HG03095 (cell line): ENCODE measurements at regions not wholly inside any gene's neighbourhood (a gene's known extent, or its start where the extent isn't known, plus 50 kb on each side); places are given as distances from the start of the nearest gene placed in this dataset.

Experiments
- ATAC-seq: cut with Tn5 transposase; IDR thresholded peaks from one replicate; pipeline ENCODE4 v1.9.1; 2021; ENCODE audit warnings: moderate library complexity; ENCODE audit not compliant: unreplicated experiment

DNA sequence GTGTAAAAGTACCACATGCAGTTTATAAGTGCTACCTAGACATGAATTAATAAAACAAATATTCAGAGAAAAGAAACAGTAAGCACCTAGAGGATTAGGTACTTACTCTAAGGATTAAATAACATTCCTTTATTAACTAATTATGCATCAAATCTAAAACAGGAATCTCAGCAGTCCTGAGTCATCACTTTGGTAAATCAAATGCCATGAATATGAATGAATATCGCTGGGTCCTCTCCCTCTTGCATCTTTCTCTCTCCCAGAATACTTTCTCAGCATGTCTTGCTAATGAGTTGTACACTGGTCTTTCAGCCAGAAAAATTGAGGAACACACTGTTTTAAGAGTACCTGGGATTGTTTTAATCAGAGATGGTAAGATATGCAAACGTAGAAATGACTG lies 225.5 kb upstream of the NFE2L3 start:
- ATAC-seq, result no peak

DNA sequence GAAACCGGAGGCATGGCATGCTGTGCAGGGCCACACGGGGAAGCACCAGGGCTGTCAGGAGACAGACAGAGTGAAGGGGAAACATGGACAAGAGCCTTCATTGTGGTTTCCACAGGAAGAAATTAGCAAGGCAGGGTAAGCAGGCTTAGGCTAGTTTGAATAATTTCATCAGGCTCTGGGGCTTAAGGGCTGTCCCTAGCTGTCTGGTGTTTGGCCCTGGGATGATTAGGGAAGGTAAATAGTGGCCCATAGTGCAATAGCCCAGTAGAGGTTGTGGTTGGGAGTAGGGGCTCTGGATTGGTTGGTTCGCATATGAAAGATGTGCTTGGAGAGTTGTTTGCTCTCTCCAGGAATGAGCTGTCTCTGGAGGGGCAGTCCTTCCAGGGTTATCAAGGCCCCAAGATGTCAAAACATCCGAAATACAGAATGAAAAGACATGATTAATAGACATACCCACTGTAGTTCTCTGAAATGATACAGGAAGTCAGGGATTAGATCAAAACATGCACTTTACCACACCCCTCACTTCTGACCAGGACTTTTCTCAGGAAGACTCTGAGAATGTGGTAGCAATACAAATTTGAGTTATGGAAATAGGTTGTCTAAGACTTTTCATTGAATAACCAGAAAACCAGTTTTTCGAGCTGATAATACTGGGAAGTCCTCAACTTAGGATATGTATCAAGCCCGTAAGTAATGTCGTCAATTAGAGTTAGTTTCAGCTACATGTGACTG lies 224.9 kb upstream of the NFE2L3 start:
- ATAC-seq, result no peak

DNA sequence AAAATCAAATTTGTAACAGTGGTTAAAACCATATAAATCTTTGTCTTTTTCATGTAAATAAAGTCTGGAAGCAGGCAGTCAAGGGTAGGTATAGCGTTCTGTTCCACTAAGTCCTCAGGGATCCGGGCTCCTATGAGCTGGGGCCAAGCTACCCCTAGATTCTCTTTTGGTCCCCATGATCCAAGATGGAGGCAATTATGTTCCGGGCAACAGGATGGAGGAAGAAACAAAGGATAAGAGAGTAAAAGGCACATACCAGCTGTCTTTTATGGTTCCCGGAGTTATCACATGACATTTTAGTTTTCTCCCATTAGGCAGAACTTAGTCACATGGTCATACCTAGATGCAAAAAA lies 224.4 kb upstream of the NFE2L3 start:
- no peak for ATAC-seq

DNA sequence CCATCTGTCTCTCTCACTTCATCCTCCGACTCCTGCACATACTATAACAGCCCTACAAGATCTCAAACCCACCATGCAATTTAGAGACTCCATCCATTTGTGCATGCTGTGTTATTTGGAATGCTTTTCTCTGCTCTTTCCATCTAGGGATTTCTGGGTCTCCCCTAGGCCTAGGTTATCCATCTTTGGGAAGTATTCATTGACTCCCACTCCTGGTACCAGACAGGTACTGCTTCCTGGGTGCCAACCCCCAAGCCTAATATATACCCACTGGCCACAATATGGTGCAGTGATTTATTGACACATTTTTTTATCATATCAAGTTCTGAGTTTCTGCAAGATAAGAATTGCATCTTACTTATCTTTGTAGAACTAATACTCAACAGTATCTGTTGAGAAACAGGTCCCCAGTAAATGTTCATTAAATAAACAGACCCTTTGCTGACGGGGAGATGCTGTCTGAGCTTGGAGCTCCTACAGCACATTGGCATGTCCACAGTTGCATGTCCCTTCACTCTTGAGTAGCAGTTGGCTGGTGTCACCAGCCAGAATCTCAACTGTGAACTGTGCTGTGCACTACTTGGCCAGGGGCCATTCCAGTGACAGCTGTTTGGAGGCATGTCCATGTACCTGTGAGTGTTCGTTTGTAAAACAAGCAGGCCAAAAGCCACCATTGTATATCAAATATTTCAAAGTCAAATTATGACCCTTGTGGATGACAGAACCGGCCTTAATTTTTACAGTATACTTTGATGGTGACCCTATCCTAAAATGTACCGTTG lies 223.3 kb upstream of the NFE2L3 start:
- no peak for ATAC-seq

DNA sequence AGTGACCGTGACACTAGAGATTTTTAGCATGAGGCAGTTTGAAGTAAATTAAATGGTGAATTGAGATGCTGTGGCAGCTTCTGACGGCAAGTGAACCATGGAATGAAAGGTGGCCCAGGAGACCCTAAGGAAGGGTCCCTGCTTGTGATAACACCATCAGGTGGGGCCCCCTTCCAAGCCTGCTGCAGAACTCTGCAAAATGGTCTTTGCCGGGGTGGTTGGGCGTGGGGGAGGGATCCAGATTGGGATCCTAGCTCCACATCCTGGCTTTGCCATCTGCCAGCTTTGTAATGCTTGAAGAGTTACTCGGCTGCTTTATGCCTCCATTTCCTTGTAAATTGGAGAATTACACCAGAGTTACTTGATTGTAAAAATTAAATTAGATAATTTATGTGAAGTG lies 222.6 kb upstream of the NFE2L3 start:
- no peak for ATAC-seq

DNA sequence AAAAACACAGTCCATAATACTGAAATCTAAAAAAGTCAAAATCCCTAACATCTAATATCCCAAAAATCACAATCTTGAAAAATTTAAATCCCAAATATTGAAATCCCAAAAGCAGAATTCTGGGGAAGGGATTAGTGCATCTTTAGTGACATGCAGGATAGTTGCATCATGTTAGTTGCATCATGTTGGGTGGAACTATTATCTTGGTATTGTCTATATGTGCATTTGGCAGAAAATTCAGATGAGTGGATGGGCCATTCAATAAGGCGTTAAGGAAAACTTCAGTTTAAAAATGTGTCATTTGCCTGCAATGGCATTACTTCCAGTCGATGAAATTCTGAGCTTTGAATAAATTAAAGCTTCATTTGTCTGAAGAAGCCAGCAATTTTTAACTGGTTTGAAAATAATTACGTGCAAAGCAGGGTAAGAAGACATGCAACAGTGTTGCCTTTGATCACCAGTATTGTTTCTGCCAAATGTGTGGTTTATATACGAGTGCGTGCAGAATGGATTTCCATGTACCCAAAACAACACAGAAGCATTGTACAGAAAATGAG lies 221.4 kb upstream of the NFE2L3 start:
- no peak for ATAC-seq

DNA sequence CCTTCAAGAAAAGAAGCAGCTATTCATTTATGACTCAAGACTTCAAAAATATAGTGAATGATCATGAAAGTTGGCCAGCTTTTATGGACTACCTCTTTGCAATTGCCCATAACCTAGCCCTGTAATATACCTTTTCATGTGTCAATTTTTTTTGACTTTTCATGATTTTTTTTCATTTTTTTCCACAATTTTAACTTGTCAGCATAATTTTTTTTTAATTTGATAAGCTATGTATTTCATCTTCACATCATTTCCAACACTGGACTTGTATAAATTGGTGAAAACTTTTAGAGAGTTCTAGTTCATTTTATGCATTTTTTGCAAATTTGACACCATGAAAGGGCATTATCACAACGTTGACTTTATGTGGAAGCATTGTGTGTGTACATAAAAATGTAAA lies 220.8 kb upstream of the NFE2L3 start:
- no peak for ATAC-seq

DNA sequence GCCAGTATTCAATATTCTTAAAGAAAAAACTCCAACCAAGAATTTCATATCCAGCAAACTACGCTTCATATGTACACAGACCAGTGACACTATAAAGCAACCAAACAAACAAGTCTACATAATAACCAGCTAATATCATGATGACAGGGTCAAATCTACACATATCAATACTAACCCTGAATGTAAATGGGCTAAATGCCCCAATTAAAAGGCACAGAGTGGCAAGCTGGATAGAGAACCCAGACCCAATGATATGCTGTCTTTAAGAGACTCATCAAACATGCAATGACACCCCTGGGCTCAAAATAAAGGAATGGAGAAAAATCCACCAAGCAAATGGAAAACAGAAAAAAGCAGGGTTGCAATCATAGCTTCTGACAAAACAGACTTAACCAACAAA lies 218.1 kb upstream of the NFE2L3 start:
- no peak for ATAC-seq

DNA sequence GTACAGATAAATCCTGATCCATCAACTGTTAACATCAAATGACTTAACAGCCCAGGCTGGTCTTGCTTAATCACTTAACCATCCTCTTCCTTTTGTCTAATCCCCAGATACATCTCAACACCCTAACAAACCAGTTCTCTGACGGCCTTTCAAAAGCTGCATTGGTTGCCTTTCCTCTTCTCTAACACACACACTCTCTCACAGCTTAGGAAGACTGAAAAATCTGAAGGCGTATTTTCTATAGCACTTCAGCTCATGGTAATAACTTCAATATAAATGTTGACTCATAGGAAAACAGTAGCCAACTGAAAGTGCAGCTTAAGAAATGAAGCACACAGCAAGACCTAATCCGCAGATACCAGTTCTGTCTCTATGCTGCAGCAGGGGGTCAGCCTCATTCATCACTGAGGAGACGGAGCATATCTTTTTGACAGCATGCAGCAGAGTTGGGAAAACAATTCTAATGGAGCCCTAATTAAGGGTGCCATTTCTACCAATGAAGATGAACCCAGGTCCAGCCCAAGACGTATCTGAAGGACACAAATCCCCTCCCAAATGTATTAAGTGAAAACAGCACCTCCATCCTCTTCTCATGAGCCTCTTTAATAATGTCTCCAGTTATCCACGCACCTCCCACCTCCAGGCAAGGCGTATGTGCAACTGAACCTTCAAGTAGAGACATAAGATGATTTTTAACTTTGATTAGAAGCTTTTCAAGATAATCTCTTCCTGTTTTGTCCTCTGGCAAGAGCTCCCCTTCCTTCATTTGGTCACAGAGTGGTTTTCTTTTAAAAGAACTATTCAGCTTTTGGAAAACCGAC lies 211.7 kb upstream of the NFE2L3 start:
- no peak for ATAC-seq

DNA sequence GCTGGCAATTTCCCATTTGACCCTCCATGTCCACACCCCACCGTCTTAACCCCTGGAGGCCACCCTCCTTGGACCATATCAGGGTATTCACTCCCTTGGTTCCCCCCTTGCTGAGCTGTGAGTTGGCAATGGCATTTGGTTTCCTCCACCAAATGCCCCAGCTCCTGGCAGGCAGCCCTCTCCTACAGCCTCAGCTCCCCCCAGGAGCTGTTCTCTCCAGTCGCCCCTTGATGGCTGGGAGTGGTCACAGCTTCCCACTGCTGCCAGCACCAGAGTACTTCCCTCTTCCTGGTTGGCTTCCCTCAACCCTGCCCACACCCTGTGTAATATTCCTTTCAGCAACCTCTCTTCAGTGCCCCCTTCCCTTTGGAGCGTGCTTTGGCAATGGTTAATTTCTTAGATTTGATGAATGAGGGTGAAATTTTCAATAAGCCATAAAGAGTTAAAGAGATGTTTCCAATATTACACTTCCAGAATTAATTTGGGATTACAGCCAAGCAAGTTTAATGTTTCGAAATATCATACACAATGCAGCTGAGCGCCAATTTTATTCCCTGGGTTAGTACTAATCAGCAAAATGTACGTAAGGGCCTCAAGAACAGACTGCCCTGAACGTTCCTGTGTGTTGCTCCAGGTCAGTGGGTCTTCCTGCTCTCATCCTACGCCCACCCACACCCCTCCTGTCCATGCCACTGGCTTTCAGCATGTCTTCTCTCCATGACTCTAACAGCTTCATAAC lies 207.1 kb upstream of the NFE2L3 start:
- ATAC-seq, result no peak

DNA sequence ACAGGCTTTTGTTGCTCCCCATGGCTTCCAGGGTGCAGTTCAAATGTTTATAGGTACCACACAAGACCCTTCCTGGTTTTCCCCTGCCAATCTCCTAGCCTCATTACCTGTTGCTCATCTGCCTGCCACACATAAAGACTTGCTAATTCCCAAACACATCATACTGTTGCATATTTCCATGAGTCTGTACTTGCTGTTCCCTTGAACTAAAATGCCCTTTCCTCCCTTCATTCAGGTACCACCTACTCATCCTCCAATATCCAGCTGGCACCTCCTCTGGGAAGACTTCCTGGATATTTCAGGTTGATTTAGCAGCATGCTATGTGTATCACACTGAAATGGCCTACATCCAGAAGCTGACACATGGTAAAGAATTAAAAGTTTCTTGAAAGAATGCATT lies 206.4 kb upstream of the NFE2L3 start:
- no peak for ATAC-seq

DNA sequence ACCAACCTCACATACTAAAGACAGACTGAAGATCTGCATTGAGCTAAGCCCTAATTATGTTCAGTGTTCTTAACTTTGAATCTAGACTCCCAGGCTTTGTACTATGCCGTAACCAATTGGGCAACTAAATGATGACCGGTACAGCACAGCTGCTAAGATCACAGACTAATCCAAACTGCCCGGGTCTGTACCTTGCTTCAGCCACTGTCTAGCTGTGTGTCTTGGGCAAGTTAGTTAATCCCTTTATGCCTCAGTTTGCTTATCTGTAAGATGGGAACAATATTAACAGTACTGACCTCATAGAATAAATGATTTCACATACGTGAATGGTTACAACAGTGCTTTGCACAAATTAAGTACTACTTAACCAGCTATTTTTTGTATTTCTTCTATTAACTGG lies 205.8 kb upstream of the NFE2L3 start:
- no peak for ATAC-seq

DNA sequence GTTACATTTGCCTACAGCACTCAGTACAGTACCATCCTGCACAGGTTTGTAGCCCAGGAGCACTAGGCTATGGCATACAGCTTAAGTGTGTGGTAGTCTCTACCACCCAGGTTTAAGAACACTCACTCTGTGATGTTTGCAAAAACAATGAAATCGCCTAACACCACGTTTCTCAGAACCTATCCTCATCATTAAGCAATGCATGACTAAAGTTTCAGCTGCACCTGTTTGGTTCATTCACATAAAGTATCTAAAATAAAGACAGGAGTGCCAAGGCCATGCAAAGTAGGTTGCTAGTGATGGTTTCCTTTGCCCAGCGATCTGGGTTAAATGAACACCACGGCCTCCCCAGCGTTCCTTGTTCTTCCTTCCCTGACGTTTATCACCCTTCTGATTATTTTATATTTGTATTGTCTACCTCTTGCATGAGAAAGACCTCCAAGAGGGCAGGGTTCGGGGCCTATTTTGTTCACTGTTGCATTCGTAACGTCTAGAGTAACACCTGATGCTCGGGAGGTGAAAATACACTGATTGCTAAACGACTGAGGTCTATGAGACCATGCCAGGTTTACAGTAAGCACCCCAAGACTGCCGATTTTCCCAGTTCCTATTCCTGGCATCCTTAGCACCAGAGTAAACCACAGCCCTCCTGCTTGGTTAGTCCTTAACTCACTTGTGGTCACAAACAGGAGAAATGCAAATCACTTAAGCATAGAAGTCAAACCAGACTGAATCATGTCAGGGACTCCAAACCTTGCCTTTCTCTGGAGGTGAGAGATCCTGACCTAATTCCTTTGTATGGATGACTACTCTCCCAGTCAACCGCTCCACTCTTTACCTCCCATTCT lies 204.1 kb upstream of the NFE2L3 start:
- no peak for ATAC-seq

DNA sequence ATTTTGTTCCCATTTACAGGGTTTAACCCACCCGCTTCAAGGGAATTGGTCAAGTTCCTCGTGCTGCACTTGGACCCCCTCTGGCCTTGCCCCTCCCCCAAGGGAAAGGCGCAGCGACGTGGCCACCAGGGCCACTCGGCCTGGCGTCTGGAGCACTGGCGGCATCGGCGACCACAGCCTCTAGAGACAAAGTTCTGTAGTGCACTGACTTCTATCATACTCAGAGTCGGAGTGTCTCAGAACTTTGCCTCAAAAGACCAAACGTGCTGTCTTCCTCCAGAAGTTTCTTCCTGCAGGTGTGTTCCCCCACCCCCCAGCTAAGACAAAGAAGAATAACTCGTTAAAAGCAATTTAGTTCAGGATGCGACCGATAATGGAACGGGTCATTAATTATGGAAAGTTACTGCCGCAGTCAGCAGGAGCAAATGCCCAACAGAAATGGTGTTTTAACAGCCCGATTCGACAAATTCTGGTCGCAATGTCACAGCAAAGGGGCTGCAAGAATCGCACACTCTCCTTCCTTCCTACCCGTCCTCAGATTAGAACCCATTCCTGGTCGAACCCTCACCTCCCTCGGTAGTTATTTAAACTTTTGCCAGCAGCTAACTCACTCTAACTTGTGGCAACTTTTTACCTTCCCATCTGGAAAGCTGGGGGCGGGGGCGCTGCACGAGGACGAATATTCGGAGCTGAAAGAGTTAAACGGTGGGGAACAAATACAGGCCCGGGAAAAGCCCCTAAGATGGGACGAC lies 202.1 kb upstream of the NFE2L3 start:
- ATAC-seq, result no peak

DNA sequence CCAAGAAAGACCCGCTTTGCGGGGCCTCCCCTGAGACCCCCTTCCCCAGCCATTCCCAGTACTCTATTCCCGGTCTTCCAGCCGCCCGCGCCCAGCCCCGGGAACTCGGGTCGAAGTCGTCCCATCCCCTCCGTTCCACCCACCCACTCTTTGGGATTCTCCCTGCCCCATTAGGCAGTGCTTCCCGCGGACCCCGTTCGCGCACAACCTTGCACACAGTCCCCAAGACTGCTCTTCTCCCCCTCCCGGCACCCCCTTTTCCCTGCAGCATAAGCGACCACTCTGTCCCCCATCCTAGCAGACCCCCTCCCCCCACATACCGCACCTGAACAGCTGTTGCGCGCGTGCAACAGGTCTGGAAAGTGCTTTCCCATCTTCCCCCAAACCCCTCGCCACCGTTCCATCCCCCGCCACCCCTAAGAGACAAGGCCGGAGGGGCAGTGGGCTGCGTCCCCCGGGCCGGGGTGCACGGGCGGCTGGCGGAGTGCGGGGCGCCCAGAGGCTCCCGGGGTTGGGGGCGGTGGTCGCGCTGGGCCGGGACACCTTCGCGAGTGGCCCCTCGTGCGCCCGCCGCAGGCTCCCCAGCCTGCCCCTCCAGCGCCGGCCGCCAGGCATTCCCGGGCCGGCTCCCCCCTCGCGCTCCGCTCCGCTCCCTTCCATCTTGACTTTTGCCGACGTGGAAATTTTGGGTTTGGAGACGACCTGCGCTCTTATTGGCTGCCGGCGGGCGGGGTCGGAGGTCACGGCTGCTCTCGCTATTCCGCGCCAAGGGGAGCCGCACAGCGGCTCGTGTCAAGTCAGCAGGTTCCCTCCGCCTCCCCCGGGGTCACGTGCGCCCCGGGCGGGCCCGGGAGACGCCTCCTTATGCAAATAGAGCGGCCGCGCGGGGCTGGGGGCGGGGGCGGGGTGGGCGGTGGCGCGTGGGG lies 201.2 kb upstream of the NFE2L3 start:
- ATAC-seq, result peak; percentile 66

DNA sequence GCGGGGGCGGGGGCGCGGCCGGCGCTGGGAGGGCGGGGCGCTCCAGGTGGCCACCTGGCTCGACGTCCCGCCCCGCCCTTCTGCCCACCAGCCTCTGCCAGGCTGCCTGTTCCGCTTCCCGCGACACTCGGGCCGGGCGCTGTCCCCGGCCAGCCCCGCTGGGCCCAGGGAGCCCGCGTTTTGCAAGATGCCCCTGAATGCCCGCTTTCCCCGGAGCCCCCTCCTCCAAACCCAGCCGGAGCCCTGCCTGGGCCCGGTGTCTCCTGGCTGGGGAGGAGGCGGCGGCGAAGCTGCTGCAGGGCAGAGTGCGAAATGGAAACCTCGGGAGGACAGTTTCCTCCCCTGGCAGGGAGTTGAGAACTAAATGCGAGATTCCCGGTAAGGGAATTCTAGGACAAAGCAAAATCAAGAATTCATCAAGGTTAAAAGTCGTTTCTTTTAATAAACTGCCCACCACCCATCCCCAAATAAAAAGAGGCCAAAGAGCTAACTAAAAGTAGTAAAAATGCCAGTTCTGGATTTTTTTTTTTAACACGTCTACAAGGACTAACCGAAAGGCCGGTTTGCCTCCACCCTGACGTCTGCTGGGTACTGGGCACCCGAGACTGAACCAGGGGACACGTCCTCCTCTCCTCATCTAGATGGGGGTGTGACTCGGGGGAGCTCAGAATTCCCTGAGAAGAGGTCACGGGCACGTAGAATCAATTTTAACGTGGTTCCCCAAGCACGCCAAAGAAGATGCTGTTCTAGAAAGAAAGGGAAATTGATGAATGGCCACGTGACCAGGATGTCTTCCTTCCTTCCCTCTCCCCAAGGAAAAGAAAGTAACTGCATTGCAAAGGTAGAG lies 200.4 kb upstream of the NFE2L3 start:
- ATAC-seq, result peak; percentile 42
